ENCODE measurements at regions not wholly inside any gene's neighbourhood (a gene's known extent, or its start where the extent isn't known, plus 50 kb on each side); places are given as distances from the start of the nearest gene placed in this dataset.

DNA sequence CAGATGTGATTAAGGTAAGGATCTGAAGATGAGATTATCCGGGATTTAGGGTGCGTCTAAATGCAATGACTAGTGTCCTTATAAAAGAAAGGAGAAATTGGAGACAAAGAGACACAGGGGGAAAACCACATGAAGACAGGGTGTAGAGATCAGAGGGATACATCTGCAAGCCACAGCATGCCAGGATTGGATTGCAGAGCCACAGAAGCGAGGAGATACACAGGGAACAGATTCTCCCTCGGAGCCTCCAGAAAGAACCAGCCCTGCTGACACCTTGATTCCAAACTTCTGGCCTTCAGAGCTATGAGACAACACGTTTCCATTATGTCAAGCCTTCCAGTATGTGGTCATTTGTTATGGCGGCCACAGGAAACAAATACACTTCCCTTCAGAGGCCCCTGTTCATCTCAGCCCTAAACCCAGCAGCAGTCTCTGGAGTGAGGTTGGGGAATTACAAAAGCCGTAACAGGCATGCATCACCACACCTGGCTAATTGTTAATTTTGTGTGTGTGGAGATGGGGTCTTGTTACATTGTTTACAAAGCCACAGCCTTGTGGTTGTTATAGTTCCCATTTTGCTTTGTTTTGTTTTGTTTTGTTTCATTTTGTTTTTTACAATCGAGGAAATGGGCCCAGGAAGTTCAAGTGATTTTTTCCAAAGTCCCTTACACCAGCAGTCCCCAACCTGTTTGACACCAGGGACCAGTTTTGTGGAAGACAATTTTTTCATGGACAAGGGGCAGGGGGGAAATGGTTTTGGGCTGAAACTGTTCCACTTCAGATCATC is 51.6 kb upstream of the LYRM9 start:
- TF ChIP-seq POLR2A (IDR thresholded peaks at IDR 0.05; ENCODE audit: low read depth, low read length), result no peak
- no peak for TF ChIP-seq TAF1 (IDR thresholded peaks at IDR 0.05; ENCODE audit: borderline replicate concordance, low read depth, low read length)

Data from GM12892 (cell line).